ENCODE measurements at regions not wholly inside any gene's neighbourhood (a gene's known extent, or its start where the extent isn't known, plus 50 kb on each side); places are given as distances from the start of the nearest gene placed in this dataset.
"Not testable (repeated sequence)": the region's sequence is repeated elsewhere in the genome, so short reads cannot be mapped to it uniquely, and the experiment has no call there.

GRCh38 chr17:33990943-33991706, 264.0 kb upstream of the CCL2 start:
- intact Hi-C loops (cut with DNase I) = no loop called here
- DNase-seq = peak in 1 of 42 donors; percentile 20

GRCh38 chr17:33992113-33992512, 263.0 kb upstream of the CCL2 start:
- DNase-seq = peak in 1 of 42 donors; percentile 4
- intact Hi-C loops (cut with DNase I) = no loop called here

- no peak for DNase-seq
- intact Hi-C loops (cut with DNase I) = no loop called here
Measured at GRCh38 chr17:34000639-34001038, 254.4 kb upstream of the CCL2 start.

DNA sequence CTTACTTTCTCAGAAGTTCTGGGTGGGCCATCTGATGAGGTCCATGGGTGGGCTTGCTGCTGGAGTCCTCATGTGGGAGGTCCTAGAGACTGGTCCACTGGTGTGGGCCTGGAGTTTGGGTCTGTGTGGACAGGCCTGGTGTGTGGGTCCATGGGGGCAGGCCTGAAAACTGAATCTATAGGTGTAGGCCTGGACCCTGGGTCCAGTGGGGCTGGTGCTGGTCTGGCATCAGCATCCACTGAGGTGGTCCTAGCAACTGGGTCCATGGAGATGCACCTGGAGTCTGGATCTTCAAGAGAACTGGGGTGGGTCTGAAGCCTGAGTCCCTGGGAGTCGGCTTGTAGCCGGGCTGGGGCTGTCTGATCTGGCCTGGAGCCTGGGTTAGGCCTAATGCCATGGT, 253.8 kb upstream of the CCL2 start:
- intact Hi-C loops (cut with DNase I) = no loop called here
- no peak for DNase-seq

DNA sequence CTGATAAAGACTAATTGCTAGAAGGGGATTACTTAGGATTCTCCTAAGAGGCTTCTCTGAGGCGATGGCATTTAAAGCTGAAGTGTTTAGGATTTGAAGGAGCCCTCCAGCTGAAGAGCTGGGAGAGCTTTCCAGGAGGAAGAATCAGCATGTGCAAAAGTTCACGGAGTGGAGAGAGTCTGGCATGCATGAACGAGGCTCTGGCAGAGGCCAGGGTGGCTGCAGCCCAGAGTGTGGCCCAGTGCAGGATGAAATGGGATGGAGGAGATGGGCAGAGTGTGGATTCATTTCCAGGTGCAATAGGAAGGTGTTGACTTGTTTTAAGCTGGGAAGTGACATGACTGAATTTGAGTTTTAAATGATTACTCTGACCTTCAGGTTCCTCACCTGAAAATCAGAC, 249.0 kb upstream of the CCL2 start:
- peak in 1 of 42 donors; percentile 30 for DNase-seq
- intact Hi-C loops (cut with DNase I) = no loop called here

DNA sequence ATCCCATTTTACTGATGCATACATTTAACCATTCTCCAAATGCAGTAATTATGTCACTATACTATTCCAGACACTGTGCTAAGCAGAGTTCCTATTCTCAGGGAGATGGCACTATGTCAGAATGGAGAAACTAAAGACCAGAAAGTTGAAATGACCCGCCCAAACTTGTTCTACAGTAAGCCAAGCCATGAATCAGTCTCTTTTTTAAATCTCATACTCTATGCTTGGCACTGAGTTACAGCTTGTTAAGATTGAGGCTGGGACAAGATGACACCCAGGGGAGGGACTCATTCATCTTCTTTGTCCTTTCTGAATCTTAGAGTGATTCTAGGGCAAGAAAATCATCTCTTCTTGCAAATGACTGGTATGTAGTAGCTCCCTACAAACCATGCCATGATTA, 247.0 kb upstream of the CCL2 start:
- intact Hi-C loops (cut with DNase I) = no loop called here
- no peak for DNase-seq

GRCh38 chr17:34009912-34010311, 245.2 kb upstream of the CCL2 start:
- no peak for DNase-seq
- intact Hi-C loops (cut with DNase I) = no loop called here

- DNase-seq = no peak
- intact Hi-C loops (cut with DNase I) = no loop called here
Measured at GRCh38 chr17:34010534-34010933, 244.6 kb upstream of the CCL2 start.

- intact Hi-C loops (cut with DNase I) = no loop called here
- DNase-seq = no peak
Measured at GRCh38 chr17:34011599-34011998, 243.5 kb upstream of the CCL2 start.

GRCh38 chr17:34012709-34013375, 242.2 kb upstream of the CCL2 start:
- no peak for DNase-seq
- intact Hi-C loops (cut with DNase I) = no loop called here

- no peak for DNase-seq
- intact Hi-C loops (cut with DNase I) = no loop called here
Measured at GRCh38 chr17:34015253-34015652, 239.8 kb upstream of the CCL2 start.

- intact Hi-C loops (cut with DNase I) = no loop called here
- peak in 31 of 42 donors; percentile 4 to 70 (median 31) for DNase-seq
Measured at GRCh38 chr17:34024386-34024785, 230.7 kb upstream of the CCL2 start.

DNA sequence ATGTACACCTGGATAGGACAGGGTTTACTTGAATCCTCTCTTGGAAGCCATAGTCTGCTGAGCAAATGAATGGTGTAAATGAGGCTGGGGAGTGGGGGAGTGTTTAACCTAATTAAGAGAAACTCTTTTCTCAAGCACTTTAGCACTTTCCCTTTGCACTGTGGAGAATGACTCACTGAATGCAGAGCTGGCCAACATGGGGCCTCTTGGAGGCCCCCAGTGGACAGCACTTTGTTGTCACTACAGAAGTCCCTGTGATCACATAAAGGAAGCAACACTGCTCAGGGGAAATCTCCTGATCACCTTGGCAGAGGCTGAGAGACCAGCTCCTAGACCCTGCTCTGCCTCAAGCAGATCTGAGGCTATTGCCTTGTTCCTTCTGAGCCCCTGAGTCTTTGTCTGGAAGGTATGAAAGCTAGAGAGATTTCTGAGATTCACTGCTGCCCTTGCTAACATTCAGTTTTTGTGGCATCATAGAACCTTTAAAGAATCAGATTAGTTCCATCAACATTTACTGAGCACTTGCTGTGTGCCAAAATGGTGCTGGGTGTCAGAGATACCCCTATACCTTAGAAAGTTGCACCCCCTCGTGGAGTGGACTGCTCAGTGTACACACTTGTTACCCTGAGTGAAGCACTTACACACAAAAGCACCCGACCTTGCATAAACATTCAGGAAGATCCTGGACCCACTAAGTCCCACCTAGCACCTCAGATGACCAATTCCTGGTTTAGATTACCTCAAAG, 230.1 kb upstream of the CCL2 start:
- peak in 6 of 42 donors; percentile 2 to 61 (median 28) for DNase-seq
- intact Hi-C loops (cut with DNase I) = no loop called here

- DNase-seq; intact Hi-C loops (cut with DNase I): not testable (repeated sequence)
Measured at GRCh38 chr17:34030601-34031000, 224.5 kb upstream of the CCL2 start.

GRCh38 chr17:34032305-34032704, 222.8 kb upstream of the CCL2 start:
- intact Hi-C loops (cut with DNase I); DNase-seq: not testable (repeated sequence)

- DNase-seq; intact Hi-C loops (cut with DNase I): not testable (repeated sequence)
Measured at GRCh38 chr17:34038786-34039185, 216.3 kb upstream of the CCL2 start.

DNA sequence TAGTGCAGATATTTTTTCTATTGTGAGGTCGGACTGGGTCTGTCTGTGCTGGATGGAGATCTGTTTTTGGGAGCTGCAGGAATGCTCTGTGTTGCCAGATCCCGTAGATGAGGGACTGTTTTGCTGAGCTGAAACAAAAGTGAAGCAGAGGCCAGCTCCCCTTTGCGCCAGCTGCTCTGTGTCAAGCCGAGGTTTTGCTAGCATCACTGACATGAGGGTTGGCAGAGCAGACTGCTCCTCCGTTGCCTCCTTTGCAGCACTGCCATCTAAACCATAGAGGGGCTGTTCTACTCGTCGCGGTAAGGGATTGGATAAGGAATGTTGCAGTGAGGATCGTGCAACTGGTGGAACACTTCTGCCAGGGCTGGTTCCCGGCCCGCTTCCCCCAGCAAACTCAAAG, 215.9 kb upstream of the CCL2 start:
- DNase-seq = not testable (repeated sequence)

DNA sequence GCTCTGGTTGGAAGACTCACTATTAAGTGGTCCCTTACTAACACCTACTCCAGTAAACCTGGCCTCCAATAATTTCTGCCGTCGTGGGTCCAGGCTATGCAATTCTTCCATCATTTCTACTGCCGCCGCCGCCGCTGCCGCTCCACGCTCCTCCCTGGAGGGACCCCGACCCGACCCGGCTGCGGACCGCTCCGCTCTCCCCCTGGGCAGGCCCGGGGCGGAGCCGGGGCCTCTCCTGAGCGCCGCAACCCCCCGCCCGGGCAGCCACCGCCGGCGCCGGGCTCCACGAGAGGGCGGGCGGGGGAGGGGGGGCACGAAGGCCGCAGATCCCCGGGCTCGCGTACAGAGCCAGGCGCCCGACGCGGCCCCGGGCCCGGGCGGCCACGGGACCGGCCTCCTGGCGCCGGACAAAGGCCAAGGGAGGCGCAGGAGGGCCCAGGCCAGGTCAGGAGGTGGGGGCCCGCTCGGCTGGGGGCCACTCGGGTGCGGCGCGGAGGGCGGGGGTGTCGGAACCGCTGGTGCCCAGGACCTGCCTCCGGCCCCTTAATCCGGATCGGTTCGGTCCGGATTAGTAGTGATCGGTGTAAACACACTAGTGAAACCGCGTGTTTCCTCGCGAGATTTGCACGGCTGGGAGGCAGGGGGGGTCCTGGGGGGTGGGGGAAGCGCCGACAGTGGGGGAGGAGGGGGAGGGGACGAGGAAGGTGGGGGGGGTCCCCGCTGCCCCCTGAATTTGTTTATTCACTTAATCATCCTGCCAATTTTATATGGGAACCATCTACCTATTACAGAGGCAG, 215.1 kb upstream of the CCL2 start:
- DNase-seq; intact Hi-C loops (cut with DNase I): not testable (repeated sequence)

More for the DNA sequence above, 215.9 kb upstream of the CCL2 start:
- intact Hi-C loops (cut with DNase I) = not testable (repeated sequence)

GRCh38 chr17:34045990-34046389, 209.1 kb upstream of the CCL2 start:
- no peak for DNase-seq
- intact Hi-C loops (cut with DNase I) = no loop called here

Data from head of caudate nucleus (tissue), 42 donors.